Spleen (tissue), 7 donors: ENCODE measurements at regions not wholly inside any gene's neighbourhood (a gene's known extent, or its start where the extent isn't known, plus 50 kb on each side); places are given as distances from the start of the nearest gene placed in this dataset.
"Not testable (repeated sequence)": the region's sequence is repeated elsewhere in the genome, so short reads cannot be mapped to it uniquely, and the experiment has no call there.

Experiments
- POLR2A ChIP-seq, 3 donors: fragments of 450-650 bp; IDR thresholded peaks; one replicate each; pipeline ENCODE4 v1.5.1; 2017; ENCODE audit warnings: antibody characterized with exemption in 3 of 3, mild to moderate bottlenecking in 1 of 3
- TF ChIP-seq, protein P1 (sequence below), 11 experiments: fragments of 200-600 bp in 7 of 11; fragments of 450-650 bp in 4 of 11; sonication (generic) in 4 of 11; IDR thresholded peaks in 8 of 11; conservative IDR thresholded peaks in 3 of 11; 1 replicate in 7 of 11; 2 replicates in 4 of 11; pipeline versions ENCODE4 v1.4.0 to v1.8.0; 2016 to 2021; ENCODE audit warnings: antibody characterized with exemption in 11 of 11, inconsistent platforms in 4 of 11, mild to moderate bottlenecking in 1 of 11
- donor health status: DM: no; HTN: no; CAD: no; lungs with moderate emphysema.
- donor health status: DM: no; HTN: no; CAD: no.
- donor health status: DM: no; HTN: no; CAD: no.

DNA sequence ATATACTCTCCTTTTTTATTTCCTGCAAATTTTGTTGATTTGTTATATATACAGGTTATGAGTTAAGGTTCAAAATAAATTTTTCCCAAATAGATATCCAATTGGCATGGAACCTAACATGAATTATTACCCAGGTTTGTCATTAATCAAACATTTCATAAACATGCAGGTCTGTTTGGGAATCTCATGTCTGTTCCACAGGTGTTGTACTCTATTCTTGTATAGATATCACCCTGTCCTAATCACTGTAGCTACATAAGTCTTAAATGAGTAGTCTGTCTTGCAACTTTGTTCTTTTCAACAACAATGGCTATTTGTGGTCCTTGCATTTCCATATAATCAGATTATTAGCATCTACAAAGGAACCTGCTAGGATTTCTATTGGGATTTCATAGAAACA is 121.9 kb downstream of the LIMS4 start:
- TF ChIP-seq, protein P1, sequence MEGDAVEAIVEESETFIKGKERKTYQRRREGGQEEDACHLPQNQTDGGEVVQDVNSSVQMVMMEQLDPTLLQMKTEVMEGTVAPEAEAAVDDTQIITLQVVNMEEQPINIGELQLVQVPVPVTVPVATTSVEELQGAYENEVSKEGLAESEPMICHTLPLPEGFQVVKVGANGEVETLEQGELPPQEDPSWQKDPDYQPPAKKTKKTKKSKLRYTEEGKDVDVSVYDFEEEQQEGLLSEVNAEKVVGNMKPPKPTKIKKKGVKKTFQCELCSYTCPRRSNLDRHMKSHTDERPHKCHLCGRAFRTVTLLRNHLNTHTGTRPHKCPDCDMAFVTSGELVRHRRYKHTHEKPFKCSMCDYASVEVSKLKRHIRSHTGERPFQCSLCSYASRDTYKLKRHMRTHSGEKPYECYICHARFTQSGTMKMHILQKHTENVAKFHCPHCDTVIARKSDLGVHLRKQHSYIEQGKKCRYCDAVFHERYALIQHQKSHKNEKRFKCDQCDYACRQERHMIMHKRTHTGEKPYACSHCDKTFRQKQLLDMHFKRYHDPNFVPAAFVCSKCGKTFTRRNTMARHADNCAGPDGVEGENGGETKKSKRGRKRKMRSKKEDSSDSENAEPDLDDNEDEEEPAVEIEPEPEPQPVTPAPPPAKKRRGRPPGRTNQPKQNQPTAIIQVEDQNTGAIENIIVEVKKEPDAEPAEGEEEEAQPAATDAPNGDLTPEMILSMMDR (IDR thresholded peaks at IDR 0.05 in 8 of 11, conservative IDR thresholded peaks at IDR 0.05 in 3 of 11), result not testable (repeated sequence)
- TF ChIP-seq POLR2A (IDR thresholded peaks at IDR 0.05), result not testable (repeated sequence)
